Left lobe of liver (tissue), 2 donors: ENCODE measurements at regions not wholly inside any gene's neighbourhood (a gene's known extent, or its start where the extent isn't known, plus 50 kb on each side); places are given as distances from the start of the nearest gene placed in this dataset.

Source experiments
- ATAC-seq: fragments of 200-7000 bp; cut with Tn5 transposase; one replicate; pipeline ENCODE4 v1.9.1; 2020; ENCODE audit warnings: mild to moderate bottlenecking, moderate library complexity
- DNase-seq: peaks from one replicate; pipeline ENCODE4 v3.0.0-alpha.2; 2020; ENCODE audit warnings: low spot score
- donor health status: DM: no; HTN: no; CAD: no; lungs with moderate emphysema.
- donor health status: DM: no; HTN: yes; CAD: no.

GRCh38 chr18:4858379-4859127 lies 338.5 kb downstream of the AKAIN1 start:
- ATAC-seq (no peak), DNase-seq (no peak)

DNA sequence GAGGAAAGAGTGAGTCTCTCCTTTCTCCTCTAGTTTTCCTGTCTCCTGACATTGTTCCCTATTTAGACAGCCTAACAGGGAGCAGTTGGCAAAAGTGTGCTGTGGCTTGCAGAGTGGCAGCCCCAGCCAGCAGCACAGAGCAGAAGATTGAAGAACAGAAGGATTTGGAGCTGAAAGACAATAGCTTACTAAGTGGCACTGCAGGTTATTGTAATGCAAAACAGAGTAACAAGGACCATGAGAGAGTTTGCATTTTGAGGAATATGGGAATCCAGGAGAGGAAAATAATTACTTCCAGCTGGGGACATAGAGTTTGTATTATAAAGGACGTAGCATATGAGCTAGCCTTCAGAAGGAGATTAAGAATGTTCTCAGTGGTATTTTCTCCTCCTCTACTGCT lies 342.4 kb downstream of the AKAIN1 start:
- DNase-seq (no peak), ATAC-seq (no peak)

- DNase-seq (no peak), ATAC-seq (no peak)
Observed at GRCh38 chr18:4851301-4851976, 345.6 kb downstream of the AKAIN1 start.

DNA sequence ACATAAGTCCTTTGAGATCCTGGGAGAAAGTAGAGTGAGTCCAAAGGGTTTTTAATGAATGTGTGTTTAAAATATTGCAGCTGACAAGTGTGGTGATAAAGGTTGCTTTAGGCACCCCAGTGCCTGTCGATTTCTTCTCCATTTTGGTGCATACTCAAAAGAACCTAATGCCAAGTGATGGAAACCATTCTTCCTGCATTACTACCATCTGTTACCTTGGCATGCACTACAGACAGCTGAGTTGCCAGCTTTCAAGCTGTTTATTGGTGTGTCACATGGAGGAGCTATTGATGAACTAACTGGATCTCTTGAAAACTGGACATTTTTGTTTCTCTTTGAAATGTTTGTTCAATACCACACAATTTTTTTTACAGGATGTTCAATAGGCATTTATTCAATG lies 350.0 kb downstream of the AKAIN1 start:
- no peak for DNase-seq
- ATAC-seq, result no peak

GRCh38 chr18:4844320-4844719 lies 352.7 kb downstream of the AKAIN1 start:
- ATAC-seq (no peak), DNase-seq (no peak)

DNA sequence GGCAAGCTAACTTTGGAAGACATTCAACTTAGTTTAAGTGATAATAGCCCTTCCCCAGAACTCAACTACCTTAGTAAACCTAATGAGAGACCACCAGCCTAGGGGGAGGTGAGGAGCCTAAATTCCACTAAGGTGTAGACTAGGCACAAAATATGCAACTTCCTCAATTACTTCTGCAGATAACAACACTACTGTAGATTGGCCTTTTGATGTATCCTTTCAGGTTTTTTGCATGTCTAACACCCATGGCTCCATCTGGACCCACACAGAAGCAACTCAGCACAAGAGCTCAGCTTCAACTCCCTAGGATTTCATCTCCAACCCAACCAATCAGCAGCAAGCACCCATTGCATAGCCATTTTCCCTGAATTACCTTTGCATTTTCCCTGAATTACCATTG lies 353.3 kb downstream of the AKAIN1 start:
- no peak for ATAC-seq
- DNase-seq, result no peak

GRCh38 chr18:4842751-4843150 lies 354.3 kb downstream of the AKAIN1 start:
- no peak for DNase-seq
- no peak for ATAC-seq

GRCh38 chr18:4842287-4842686 lies 354.8 kb downstream of the AKAIN1 start:
- DNase-seq, result no peak
- ATAC-seq, result no peak

- DNase-seq (no peak), ATAC-seq (no peak)
Observed at GRCh38 chr18:4839639-4840038, 357.4 kb downstream of the AKAIN1 start.

- ATAC-seq, result no peak
- no peak for DNase-seq
Observed at GRCh38 chr18:4836141-4836540, 360.9 kb downstream of the AKAIN1 start.

GRCh38 chr18:4831791-4832375 lies 365.2 kb downstream of the AKAIN1 start:
- DNase-seq (no peak), ATAC-seq (no peak)

DNA sequence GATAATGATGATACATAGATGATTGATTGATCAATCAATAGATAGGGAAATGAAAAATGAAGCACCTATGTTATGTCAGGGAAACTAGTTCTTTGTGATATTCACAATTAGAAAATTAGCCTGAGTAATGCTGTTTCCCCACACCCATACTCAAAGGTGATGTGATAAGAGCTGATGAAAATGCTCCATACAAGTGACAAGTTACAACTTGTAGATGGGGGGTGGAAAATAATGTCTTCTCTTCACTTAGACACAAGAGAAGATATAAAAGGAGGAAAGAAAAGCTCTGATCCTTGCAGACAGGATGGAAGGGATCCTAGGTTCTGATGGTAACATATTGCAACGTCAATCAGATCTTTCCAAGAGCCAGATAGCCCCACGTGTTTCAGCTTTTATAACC lies 365.9 kb downstream of the AKAIN1 start:
- DNase-seq, result no peak
- ATAC-seq, result no peak

GRCh38 chr18:4823091-4823490 lies 368.0 kb upstream of the DLGAP1 start:
- DNase-seq (no peak), ATAC-seq (no peak)

DNA sequence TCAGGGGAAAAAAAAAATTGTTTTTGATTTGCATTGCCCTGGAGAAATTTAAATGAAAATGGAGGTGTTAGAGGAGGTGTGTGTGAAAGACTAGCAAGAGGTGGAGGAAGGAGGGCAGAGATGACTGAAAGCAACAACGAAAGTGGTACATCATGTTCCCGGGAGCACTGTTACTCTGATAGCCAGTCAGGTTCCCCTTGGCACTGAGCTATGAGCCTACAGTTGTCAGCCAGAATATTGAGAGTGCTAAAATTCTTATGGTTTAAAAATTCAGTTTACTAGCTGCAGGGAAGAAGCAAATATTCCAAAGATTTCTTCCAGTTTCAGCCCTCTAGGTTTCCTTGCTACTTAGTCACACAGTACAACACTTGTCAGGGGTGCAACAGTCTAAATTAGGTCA lies 366.7 kb upstream of the DLGAP1 start:
- ATAC-seq (no peak), DNase-seq (no peak)

DNA sequence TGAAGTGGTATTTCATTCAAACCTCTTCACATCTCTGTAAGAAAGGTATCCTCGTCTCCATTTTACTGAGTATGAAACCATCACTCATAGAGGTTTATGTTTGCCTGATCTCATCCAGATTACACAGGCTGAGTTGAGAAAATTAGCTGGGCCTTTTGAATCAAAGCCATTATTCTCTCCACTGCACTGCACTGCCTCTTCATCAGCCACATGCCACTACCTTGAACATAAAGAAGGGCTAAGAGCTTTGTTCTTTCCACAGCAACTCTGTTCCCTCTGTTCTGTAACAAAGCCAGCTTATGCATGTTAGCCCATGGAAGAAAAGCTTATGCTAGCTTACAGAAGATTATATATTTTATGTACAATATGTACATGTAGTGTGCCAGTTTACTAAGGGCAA lies 362.6 kb upstream of the DLGAP1 start:
- ATAC-seq (no peak), DNase-seq (no peak)

DNA sequence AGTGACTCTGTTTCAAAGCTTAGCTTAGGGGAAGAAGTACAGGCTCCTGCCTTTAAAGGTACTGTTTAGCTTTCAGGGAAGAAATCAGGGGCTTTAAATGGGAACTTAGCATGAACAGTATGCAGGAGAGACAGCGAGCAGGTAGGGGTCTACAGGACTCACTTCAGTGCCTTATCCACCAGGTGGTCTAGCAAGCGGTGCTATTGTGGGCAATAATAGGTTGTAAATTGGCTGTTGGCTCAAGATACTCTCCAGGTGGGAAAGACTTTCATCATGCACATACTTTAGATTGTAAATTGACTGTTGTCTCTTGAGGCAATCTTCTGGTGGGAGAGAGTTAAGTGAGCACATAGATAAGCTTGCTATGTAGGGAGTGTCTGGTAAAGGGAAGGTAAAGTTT lies 358.6 kb upstream of the DLGAP1 start:
- DNase-seq (no peak), ATAC-seq (no peak)

DNA sequence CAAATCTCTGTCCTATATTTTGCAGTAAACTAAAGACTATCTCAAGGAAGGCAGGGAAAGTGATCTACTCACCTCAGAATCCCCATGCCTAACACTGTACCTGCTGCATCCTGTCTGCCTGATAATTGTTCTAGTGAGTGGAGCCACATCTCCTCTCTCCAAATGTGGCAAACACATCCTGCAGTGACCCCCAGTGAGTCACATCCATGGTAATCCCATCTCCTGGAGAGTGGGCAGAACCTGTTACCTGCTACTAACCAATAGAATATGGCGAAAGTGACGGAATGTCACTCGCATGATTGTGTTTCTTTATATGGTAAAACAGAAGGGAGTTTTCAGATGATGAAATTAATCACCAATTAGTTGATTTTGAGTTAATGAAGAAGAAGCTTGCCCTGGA lies 353.8 kb upstream of the DLGAP1 start:
- ATAC-seq, result no peak
- no peak for DNase-seq

- DNase-seq, result no peak
- no peak for ATAC-seq
Observed at GRCh38 chr18:4807604-4808293, 352.6 kb upstream of the DLGAP1 start.

DNA sequence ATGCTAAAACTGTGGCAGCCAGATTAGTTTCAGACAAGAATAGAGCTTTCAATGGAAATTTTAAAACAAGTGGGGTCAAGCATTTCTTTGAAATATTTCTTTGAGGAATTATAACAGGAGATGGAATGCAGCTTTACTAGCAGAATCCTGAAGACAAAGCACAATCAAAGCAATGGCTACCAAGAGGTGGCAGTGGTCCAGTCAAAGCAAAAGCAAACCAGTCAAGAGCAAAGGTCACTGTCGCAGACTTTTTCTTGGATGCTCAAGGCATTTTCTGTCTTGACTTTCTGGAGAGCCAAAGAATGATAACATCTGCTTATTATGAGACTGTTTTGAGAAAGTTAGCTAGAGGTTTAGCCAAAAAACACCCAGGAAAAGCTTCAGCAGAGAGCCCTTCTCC lies 351.2 kb upstream of the DLGAP1 start:
- DNase-seq, result no peak
- no peak for ATAC-seq

GRCh38 chr18:4802296-4802695 lies 347.2 kb upstream of the DLGAP1 start:
- no peak for ATAC-seq
- DNase-seq, result no peak

- no peak for DNase-seq
- ATAC-seq, result no peak
Observed at GRCh38 chr18:4801151-4801550, 346.0 kb upstream of the DLGAP1 start.
